C4-2B (cell line): ENCODE measurements at regions not wholly inside any gene's neighbourhood (a gene's known extent, or its start where the extent isn't known, plus 50 kb on each side); places are given as distances from the start of the nearest gene placed in this dataset.

Source experiments
- ZFX ChIP-seq: fragments of 450-650 bp; IDR thresholded peaks from 2 replicates; pipeline ENCODE4 v1.6.1; 2017
- TF ChIP-seq, protein P1 (sequence below): fragments of 450-650 bp; conservative IDR thresholded peaks from 2 replicates; pipeline ENCODE4 v1.5.1; 2017; ENCODE audit warnings: mild to moderate bottlenecking

DNA sequence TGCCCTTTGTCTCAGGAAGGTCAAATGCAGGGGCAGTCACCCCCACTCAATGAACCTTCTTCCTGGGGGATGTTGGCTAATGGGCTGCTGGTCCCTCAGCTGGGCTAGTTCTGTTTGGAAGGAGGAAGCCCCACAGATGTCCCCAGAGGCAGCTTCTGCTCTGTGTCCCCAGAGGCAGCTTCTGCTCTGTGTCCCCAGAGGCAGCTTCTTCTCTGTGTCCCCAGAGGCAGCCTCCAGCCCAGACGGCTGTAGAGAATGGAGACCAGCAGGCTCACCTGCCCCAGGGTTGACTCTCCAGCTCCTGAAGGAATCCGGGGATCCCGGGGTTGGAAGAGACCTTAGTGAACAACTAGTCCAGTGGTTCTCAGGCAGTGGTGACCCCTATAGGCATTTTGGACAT lies 62.5 kb upstream of the LEP start:
- TF ChIP-seq, protein P1, sequence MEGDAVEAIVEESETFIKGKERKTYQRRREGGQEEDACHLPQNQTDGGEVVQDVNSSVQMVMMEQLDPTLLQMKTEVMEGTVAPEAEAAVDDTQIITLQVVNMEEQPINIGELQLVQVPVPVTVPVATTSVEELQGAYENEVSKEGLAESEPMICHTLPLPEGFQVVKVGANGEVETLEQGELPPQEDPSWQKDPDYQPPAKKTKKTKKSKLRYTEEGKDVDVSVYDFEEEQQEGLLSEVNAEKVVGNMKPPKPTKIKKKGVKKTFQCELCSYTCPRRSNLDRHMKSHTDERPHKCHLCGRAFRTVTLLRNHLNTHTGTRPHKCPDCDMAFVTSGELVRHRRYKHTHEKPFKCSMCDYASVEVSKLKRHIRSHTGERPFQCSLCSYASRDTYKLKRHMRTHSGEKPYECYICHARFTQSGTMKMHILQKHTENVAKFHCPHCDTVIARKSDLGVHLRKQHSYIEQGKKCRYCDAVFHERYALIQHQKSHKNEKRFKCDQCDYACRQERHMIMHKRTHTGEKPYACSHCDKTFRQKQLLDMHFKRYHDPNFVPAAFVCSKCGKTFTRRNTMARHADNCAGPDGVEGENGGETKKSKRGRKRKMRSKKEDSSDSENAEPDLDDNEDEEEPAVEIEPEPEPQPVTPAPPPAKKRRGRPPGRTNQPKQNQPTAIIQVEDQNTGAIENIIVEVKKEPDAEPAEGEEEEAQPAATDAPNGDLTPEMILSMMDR, result no peak
- TF ChIP-seq ZFX, result no peak
